ENCODE measurements at regions not wholly inside any gene's neighbourhood (a gene's known extent, or its start where the extent isn't known, plus 50 kb on each side); places are given as distances from the start of the nearest gene placed in this dataset.

DNA sequence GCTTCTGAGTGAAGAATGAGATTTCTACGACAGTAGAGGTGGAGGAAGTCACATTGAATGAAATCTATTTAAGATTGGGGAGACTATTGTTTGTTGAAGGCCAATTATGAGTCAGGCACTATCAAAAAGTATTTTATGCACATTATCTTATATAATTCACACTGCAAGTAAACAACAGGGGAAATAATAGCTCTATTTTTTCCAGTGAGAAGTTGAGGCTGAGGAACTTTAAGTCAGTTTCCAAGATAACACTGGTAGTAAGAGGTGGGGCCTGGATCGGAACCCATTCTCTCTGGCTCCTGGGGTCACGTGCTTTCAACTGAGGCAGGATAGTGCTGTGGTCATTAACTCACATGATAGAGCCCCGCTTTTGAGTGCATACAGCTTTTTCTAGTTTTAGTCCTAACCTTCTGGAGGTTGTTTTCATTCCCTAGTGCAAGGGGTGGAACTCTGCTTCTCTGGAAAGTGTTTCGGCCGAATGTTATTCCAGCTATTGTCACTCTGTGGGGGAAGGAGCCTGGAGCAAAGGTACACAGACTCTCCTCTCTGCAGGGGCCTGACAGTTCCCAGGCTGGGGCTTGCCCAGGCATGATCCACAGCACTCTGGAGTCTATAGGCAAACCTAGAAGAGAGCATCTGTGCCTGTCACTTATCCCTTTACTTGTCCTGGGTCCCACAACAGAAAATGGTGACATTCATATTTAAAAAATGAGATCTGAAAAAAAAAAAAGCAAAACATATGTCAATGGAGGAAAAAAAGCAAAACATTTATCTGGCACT, 352.4 kb upstream of the ACTBL2 start:
- H3K27me3 ChIP-seq (ENCODE audit: low read depth), result no peaks in the 10 kb centered on the region
- TF ChIP-seq, protein P1, sequence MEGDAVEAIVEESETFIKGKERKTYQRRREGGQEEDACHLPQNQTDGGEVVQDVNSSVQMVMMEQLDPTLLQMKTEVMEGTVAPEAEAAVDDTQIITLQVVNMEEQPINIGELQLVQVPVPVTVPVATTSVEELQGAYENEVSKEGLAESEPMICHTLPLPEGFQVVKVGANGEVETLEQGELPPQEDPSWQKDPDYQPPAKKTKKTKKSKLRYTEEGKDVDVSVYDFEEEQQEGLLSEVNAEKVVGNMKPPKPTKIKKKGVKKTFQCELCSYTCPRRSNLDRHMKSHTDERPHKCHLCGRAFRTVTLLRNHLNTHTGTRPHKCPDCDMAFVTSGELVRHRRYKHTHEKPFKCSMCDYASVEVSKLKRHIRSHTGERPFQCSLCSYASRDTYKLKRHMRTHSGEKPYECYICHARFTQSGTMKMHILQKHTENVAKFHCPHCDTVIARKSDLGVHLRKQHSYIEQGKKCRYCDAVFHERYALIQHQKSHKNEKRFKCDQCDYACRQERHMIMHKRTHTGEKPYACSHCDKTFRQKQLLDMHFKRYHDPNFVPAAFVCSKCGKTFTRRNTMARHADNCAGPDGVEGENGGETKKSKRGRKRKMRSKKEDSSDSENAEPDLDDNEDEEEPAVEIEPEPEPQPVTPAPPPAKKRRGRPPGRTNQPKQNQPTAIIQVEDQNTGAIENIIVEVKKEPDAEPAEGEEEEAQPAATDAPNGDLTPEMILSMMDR (IDR thresholded peaks at IDR 0.05), result no peak
- no peak overlapping the region for H3K27ac ChIP-seq
- H3K4me3 ChIP-seq, result no peak overlapping the region
- H3K4me1 ChIP-seq, result no peaks in the 10 kb centered on the region
- H3K36me3 ChIP-seq, result no peaks in the 10 kb centered on the region
- peak in 1 of 2 donors; percentile 52 for ATAC-seq
- DNase-seq, result no peak
- H3K9me3 ChIP-seq, result no peaks in the 10 kb centered on the region
- intact Hi-C loops (cut with DNase I), result no loop called here

DNA sequence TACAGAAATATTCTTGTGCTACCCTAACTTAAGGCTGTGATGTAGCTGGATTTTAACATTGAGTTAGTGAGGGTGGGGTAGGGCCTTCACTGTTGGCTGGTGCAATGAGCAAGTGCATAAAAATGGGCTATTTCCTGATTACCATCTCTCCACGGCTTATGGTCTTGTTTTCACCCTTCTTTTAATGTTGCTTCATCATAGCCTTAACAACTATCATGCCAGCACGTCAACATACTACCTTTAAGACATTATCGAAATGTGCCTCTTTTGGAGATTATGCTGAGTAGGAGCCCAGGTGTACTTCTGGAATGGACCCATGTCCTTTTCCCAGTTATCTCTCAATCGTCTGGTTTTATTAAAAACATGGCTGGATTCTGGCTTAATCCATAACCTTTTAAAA, 350.9 kb upstream of the ACTBL2 start:
- intact Hi-C loops (cut with DNase I), result no loop called here
- no peak for ATAC-seq
- TF ChIP-seq, protein P1 (IDR thresholded peaks at IDR 0.05), result no peak
- H3K36me3 ChIP-seq, result no peaks in the 10 kb centered on the region
- DNase-seq, result no peak
- no peak overlapping the region for H3K4me3 ChIP-seq
- H3K4me1 ChIP-seq, result no peaks in the 10 kb centered on the region
- no peaks in the 10 kb centered on the region for H3K27me3 ChIP-seq (ENCODE audit: low read depth)
- no peak overlapping the region for H3K27ac ChIP-seq
- H3K9me3 ChIP-seq, result no peaks in the 10 kb centered on the region

DNA sequence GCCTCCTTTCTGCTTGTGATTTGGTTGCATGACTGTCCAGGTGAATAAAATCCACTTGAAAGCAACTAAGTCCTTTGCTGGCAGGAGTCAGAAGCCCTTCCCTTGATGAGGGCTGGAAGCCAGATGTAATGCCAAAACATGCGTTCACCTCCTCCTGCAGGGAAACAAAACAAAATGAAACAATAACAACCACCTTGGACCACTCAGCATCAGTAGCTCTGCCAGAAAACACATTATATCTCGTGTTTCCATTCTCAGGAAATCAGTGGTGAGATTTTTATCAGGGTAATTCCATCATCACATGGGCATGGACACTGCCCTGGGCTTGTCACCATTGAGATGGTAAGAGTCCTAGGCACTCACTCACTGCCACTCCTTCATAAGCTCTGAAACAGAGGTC, 350.3 kb upstream of the ACTBL2 start:
- intact Hi-C loops (cut with DNase I), result no loop called here
- Histone ChIP-seq H3K4me3 (no peak overlapping the region), H3K27ac (no peak overlapping the region), H3K36me3 (no peaks in the 10 kb centered on the region), H3K27me3 (ENCODE audit: low read depth) (no peaks in the 10 kb centered on the region), H3K4me1 (no peaks in the 10 kb centered on the region), H3K9me3 (no peaks in the 10 kb centered on the region)
- TF ChIP-seq, protein P1 (IDR thresholded peaks at IDR 0.05), result no peak
- DNase-seq, result no peak
- ATAC-seq, result no peak

DNA sequence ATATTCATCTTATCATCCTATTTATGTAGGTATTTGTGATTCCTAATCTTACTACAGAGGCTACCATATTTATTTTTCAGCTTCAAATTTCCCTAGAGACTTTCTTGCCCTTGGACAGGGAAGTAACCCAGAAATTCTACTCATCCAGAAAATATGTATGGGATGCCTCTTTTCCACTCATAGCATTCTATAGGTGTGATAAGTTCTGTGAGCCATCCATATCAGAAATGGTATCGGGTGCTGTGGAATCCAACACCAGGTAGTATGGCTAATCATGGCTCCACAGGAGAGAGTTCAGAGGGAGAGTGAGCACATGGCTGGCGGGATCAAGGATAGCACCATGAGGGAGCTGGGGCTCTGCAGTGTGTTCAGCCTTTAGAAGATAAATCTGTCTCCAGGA, 349.3 kb upstream of the ACTBL2 start:
- Histone ChIP-seq H3K4me3 (no peak overlapping the region), H3K27ac (no peak overlapping the region), H3K36me3 (no peaks in the 10 kb centered on the region), H3K4me1 (no peaks in the 10 kb centered on the region), H3K27me3 (ENCODE audit: low read depth) (no peaks in the 10 kb centered on the region), H3K9me3 (no peaks in the 10 kb centered on the region)
- intact Hi-C loops (cut with DNase I), result no loop called here
- TF ChIP-seq, protein P1 (IDR thresholded peaks at IDR 0.05), result no peak
- DNase-seq (no peak), ATAC-seq (no peak)

DNA sequence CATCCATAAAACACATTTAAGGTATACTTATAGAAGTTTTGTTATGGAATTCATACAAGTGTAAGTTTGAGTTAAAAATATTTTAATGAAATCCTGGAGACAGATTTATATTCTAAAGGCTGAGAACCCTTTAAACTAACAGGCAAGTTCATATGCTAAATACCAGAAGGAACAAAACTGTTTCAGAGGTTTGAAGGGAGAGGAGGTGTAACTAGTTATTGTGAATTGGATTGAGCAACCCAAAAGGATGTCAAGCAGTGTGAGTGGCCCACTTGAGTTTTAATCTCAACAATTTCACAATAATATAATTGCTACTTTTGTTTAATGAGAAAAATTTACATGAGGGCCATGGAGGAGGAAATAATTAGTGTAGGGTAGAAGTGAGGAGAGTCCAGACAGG, 348.5 kb upstream of the ACTBL2 start:
- TF ChIP-seq, protein P1 (IDR thresholded peaks at IDR 0.05), result no peak
- no peaks in the 10 kb centered on the region for H3K9me3 ChIP-seq
- no peak overlapping the region for H3K4me3 ChIP-seq
- no peaks in the 10 kb centered on the region for H3K27me3 ChIP-seq (ENCODE audit: low read depth)
- no peak for DNase-seq
- no peak overlapping the region for H3K27ac ChIP-seq
- intact Hi-C loops (cut with DNase I), result no loop called here
- H3K4me1 ChIP-seq, result no peaks in the 10 kb centered on the region
- peak in 1 of 2 donors; percentile 77 for ATAC-seq
- no peaks in the 10 kb centered on the region for H3K36me3 ChIP-seq

Data from lower lobe of right lung (tissue), 2 donors.